Epithelial cell of esophagus (primary cell): ENCODE measurements at regions not wholly inside any gene's neighbourhood (a gene's known extent, or its start where the extent isn't known, plus 50 kb on each side); places are given as distances from the start of the nearest gene placed in this dataset.

Experiments used
- DNase-seq: peaks from one replicate; pipeline ENCODE4 v3.0.0; 2010; ENCODE audit warnings: low read depth
- H3K4me3 ChIP-seq: 2 replicates; pipeline ENCODE4 v1.5.1; 2011; ENCODE audit warnings: mild to moderate bottlenecking, low read length, control low read depth
- CTCF ChIP-seq: IDR thresholded peaks from 2 replicates; pipeline ENCODE4 v1.5.1; 2011; ENCODE audit warnings: low read depth, mild to moderate bottlenecking, low read length, control low read depth, inconsistent platforms; ENCODE audit not compliant: insufficient read depth; ENCODE audit errors: missing control alignments

GRCh38 chr3:17901893-17902292, 159.5 kb upstream of the TBC1D5 start:
- H3K4me3 ChIP-seq, result no peak overlapping the region
- no peak for TF ChIP-seq CTCF
- DNase-seq, result no peak

- DNase-seq, result peak; percentile 81
- TF ChIP-seq CTCF, result peak; percentile 64
- H3K4me3 ChIP-seq, result no peak overlapping the region
Measured at GRCh38 chr3:17894434-17895060, 152.1 kb upstream of the TBC1D5 start.

- DNase-seq, result peak; percentile 45
- H3K4me3 ChIP-seq, result no peak overlapping the region
- no peak for TF ChIP-seq CTCF
Measured at GRCh38 chr3:17891139-17891856, 148.9 kb upstream of the TBC1D5 start.

GRCh38 chr3:17885986-17886385, 143.6 kb upstream of the TBC1D5 start:
- no peak for TF ChIP-seq CTCF
- H3K4me3 ChIP-seq, result no peak overlapping the region
- no peak for DNase-seq

GRCh38 chr3:17882981-17883380, 140.6 kb upstream of the TBC1D5 start:
- H3K4me3 ChIP-seq, result no peak overlapping the region
- no peak for TF ChIP-seq CTCF
- peak; percentile 13 for DNase-seq

- no peak for TF ChIP-seq CTCF
- DNase-seq, result no peak
- no peak overlapping the region for H3K4me3 ChIP-seq
Measured at GRCh38 chr3:17877299-17877698, 134.9 kb upstream of the TBC1D5 start.

- peak; percentile 42 for DNase-seq
- no peak overlapping the region for H3K4me3 ChIP-seq
- no peak for TF ChIP-seq CTCF
Measured at GRCh38 chr3:17874636-17875035, 132.2 kb upstream of the TBC1D5 start.
